Activated T-cell treated with anti-CD3 and anti-CD28 coated beads for 48 hours (primary cell): ENCODE measurements at regions not wholly inside any gene's neighbourhood (a gene's known extent, or its start where the extent isn't known, plus 50 kb on each side); places are given as distances from the start of the nearest gene placed in this dataset.
"Not testable (repeated sequence)": the region's sequence is repeated elsewhere in the genome, so short reads cannot be mapped to it uniquely, and the experiment has no call there.

Experiments used
- DNase-seq: peaks from one replicate; pipeline ENCODE4 v3.0.0-alpha.2; 2020; ENCODE audit warnings: low read depth

DNA sequence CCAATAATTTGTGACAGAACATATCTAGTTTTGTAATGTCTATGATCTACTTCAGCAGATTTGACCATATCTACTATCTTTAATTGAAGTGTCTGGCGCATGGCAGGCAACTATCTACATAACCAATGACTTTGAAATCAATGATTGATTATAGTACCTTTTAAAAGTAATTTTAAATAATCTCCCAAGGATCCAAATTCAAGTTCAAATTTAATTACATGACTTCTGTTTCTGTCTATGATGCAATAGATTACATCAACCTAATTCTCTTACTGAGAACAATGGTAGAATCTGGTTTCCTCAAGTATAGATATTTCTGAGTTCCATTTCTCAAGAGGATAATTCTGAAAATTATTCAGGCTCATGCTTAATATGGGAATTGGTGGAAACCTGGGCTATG is 177.4 kb upstream of the IL15 start:
- no peak for DNase-seq

DNA sequence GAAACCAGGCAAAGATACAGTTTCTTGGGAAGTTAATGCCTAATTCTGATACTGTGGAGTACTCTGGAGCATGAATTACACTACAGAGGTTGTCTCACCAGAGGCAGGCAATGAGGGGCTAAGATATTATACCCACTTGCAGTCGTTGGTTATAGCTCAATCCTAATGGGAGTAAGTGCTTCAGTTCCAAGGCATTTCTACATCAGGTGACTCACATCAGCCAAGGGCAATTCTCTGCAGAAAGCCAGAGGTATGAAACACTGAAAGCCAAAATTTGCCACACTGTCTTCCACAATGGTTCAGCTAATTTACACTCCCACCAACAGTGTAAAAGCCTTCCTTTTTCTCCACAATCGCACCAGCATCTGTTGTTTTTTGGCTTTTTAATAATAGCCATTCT is 174.0 kb upstream of the IL15 start:
- no peak for DNase-seq

DNA sequence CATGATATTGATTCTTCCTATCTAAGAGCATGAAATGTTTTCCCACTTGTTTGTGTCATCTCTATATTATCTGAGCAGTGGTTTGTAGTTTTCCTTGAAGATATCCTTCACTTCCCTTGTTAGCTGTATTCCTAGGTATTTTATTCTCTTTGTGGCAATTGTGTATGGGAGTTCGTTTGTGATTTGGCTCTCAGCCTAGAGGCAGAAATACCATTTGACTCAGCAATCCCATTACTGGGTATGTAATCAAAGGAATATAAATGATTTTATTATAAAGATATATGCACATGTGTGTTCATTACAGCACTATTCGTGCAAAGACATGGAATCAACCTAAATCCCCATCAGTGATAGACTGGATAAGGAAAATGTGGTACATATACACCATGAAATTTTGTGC is 172.7 kb upstream of the IL15 start:
- no peak for DNase-seq

DNA sequence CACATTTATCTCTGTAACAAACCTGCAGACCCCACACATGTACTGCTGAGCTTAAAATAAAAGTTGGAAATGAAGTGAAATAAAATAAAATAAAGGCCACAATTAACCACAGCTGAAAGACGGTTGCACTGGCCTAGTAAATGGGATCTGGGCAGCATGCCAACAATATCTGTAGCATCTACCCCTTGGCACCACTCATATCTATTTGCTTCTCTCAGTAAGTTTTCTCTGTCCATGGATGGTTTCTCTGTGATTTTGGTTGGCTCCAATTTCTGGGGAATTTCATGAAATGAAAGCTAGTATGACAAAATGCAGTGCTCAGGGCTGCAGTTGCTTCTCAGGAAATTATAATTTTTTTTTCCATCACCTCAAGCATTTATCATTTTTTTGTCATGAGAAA is 172.0 kb upstream of the IL15 start:
- DNase-seq: no peak

DNA sequence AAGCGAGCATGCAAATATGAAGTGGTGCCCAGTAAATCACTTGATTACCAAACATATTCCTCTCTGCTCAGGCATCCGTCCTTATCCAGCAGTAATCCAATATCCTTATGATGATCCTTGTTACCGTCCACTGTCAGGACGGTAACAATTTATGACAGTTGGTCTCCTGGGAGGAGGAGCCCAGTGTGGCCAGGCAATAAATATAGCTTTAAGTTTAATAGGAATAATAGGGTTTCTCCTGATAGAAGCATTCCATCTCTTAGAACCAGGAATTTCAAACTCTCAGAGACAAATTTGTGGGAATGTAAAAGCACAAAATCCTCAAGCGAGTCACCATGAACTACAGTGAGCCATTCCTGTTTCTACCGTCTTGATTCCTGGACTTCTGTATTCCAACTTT is 171.2 kb upstream of the IL15 start:
- DNase-seq: no peak

DNA sequence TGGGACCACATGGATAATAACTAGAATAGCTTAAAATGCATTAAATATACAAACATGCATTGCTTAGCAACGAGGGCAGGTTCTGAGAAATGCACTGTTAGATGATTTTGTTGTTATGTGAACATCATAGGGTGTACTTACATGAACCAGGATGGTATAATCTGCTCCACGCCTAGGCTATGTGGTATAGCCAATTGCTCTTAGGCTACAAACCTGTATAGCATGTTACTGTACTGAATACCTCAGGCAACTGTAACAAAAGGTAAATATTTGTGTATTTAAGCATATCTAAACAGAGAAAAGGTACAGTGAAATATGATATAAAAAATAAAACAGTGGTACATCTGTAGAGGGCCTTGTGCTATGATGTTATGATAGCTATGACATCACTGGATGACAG is 169.2 kb upstream of the IL15 start:
- no peak for DNase-seq

DNA sequence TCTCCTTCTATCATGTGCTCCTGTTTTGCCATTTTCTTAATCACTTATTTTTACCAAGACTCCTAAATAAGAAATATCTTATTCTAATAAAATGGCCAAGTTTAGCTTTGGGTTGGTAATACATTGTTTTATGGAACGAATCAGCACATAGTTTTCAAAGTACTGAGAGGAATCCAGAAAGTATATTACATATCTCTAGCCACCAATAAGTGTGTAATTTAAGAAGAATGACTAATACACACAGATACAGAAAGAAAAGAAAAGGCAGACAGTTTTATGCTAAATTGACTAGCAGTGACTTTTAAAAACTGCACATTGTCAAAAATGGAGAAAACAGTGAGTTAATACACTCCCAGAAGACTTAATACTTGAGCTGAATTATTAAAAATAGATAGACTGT is 167.0 kb upstream of the IL15 start:
- no peak for DNase-seq

DNA sequence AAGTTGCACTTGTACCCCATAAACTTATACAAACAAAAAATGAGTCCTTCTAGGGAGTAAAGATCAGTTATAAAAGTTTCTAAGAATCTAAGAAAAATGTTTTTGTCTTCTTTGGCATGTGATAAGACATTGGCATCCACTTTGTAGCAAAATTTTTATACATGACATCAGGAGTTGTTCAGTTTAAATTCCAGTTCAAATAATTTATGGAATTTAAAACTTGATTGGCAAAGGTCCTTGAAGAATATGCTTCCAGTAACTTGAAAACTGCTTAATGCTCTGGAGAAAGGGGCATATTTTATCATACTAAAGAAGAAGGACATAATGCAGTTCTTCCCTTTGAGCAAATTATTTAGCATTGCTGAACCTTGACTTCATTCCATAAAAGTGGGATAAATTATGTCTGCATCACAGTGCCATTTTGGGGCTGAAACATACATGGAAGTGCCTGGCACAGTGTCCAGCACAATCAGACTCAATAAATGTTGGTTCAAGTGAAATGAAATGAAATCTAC is 163.3 kb upstream of the IL15 start:
- no peak for DNase-seq

DNA sequence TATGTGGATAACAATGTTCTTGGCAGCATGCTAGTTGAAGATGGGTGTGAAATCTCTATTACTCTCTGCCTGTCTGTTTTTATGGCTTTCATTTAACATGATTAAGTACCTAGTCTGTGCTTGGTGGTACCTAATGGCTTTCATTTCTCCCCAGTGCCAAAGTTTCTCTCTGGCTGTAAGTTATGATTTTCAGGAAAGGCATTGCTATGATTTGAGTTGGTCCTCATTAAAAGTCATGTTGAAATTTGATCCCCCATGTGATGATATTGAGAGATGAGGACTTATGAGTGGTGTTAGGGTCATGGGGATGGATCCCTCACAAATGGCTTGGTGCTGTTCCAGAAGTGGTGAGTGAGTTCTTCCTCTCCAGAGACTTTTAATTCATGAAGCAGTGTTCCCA is 162.4 kb upstream of the IL15 start:
- no peak for DNase-seq

DNA sequence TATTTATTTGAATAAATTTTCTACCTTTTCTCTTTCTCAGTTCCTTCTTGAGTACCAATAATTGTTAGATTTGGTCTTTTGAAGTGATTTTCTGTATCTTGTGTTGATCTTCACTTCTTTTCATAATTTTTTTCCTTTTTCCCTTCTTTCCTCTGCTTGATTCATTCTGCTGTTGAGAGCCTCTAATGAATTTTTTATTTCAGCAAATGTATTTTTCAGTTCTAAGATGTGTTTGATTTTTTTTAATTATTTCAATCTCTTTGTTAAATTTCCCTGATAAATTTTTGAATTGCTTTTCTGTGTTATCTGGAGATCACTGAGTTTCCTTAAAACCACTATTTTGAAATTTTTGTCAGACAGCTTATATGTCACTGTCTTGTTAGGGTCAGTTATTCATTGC is 155.4 kb upstream of the IL15 start:
- DNase-seq: no peak

DNA sequence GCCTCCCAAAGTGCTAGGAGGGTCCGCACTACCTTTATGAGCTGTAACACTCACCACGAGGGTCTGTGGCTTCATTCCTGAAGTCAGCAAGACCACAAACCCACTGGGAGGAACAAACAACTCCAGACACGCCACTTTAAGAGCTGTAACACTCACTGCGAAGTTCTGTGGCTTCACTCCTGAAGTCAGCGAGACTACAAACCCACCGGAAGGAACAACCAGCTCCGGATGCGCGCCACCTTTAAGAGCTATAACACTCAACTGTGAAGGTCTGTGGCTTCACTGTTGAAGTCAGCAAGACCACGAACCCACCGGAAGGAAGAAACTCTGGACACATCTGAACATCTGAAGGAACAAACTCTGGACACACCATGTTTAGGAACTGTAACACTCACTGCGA is 152.1 kb upstream of the IL15 start:
- DNase-seq: not testable (repeated sequence)

DNA sequence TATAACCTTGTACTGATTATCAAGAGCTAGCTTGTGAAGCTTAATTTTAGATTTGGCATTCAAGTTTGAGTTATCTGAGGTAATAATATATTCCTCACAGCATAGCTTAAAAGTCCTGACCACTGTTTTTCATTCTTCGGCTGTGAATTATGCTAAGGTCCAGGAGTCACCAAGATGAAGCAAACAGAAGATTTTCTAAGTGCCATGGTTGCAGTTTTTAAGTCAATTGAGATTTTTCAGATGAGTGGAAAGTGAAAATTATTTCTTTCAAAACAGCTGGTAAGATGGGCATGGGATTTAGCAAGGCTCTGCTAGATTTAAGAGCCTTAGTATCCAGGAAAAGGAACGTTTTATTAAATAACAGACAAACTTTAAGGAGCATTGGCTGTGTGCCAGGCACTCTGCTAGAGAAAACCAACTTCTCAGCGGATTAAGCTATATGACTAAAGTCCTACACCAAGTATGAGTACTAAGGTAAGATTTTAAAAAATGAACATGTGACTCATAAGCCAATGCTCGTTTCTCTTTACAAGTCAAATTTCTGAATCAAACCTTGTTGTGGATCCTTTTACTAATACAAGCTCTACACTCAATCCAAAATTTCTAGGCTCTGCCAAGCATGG is 149.9 kb upstream of the IL15 start:
- DNase-seq: no peak

DNA sequence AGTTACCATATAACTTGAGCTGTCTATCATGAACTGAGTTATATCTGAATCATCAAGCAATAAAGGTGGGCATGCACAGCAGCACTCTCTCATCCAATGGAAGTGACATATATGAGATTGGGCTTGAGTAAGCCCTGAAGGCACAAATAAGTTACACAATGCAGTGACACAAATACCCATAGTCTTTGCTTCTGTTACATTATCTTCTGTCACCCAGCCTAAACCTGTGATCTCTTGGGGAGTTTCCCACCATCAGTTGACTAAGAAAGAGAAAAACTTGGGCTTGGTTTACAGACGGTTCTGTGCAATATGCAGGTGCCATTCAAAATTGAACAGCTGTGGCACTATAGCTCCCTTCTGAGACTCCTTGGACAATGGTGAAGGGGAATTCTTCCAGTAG is 138.8 kb upstream of the IL15 start:
- no peak for DNase-seq

DNA sequence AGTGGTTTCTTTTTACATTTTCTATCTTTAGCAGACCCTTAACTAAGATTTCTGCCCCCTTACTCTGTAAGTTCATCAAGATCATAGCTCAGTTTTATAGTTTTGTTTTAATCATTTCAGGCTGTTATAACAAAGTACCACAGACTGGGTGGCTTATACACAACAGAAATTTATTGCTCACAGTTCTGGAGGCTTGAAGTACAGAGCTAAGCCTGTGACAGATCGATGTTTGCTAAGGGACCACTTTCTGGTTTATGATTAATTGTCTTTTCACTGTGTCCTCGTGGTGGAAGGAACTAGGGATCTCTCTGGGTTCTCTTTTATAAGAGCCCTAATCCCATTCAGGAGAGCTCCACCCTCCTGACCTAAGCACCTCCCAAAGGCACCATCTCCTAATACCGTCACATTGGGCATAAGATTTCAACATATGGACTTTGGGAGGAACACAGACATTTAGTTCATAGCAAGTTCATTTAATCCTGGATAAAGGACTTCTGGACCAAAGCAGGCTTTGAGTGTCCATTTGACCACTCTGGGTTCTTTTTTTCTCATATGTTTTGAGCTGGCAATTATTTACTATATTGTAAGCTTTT is 137.0 kb upstream of the IL15 start:
- DNase-seq: no peak

DNA sequence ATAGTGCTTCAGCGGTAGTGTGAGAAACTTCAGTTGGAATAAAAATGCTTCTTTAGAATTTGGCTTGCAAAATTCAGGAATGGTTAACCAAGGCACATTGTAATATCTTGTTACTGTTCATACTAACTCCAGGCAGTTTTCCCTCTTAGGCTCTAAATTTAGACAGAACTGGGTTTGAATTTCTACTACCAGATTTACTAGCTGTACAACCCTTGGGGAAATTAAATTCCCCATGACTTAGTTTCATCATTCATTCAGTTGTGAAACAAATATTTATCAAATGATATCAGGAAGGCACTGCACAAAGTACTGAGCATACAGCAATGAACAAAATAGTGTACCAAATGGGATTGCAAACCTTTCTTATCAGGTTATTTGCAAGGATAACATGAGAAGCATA is 135.0 kb upstream of the IL15 start:
- DNase-seq: no peak

DNA sequence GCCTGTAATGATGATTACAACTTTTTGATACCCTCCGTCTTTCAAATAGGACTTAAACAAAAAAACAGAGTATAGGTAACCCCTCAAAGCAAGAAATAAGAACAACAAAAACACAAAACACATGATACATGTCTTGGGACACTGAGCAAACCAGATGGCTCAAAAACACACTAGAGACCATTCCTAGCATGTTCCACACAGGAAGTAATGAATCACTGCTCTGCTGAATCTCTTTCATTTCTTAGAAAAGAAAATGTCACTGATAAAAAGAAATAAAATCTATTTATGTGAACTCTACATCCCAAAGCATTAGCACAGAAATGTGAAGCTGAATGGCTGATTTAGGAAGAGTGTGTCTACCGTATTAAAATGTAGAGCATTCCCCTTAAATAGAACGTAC is 134.5 kb upstream of the IL15 start:
- DNase-seq: no peak

DNA sequence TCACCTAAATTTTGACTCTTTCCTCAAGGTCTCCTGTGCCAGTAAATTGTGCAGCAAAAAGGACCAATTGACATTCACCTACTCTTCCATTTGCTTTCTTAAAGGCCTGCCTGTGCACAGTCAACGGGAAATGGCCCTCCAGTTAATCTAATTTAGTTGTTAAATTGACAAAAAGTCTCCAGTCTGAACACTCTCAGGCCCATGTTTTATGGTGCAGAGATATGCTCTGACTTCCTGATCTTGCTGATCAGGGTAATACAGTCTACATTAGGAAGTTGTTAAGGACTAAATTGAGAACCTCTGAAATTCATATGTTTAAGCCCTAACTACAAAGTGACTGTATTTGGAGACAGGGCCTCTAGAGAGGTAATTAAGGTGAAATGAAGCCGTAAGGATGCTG is 133.6 kb upstream of the IL15 start:
- DNase-seq: no peak

DNA sequence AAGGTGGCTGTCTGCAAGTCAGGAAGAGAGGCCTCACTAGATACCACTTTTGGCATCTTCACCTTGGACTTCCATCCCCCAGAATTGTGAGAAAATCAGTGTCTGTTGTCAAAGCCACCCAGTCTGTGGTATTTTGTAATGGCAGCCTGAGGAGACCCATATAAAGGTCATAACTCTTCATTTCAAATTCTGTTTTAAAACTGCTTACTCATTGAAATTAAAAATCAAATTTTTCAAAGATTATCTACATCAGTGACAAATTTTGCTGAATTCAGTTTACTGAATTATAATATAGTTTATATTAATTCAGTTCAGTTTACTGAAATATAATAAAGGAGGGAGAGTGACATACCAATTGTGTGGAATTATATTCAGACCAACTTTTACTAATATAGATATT is 133.1 kb upstream of the IL15 start:
- DNase-seq: no peak

DNA sequence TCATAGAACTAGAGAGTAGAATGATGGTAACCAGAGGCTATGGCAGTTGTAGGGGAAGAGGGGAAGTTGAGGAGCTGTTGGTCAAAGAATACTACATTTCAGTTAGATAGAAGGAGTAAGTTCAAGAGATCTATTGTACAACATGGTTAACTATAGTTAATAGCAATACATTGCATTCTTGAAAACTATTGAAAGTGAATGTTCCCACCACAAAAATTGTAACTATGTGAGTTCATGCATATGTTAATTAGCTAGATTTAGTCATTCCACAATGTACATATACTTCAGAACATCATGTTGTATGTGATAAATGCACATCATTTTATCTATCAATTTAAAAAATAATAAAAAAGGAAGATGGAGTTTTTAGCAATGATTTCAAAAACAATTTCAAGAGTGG is 125.3 kb upstream of the IL15 start:
- no peak for DNase-seq

DNA sequence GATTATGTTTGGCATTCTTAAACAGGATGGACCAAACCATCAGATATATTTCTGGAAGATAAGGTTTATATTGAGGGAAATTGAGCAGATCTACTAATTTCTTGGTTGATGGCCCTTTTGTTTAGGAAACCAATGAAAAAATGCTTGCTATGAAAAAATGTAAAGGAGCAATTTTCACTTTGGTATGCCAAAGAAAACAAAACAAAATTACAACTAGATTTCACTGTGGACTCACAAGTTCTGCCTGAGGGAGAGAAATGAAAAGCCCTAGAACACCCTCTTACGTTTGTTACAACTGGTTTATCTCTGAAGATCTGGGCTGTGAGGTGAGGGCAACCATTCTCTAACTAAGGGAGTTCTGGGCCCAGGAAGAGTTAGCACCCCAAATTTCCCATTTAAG is 122.5 kb upstream of the IL15 start:
- no peak for DNase-seq

DNA sequence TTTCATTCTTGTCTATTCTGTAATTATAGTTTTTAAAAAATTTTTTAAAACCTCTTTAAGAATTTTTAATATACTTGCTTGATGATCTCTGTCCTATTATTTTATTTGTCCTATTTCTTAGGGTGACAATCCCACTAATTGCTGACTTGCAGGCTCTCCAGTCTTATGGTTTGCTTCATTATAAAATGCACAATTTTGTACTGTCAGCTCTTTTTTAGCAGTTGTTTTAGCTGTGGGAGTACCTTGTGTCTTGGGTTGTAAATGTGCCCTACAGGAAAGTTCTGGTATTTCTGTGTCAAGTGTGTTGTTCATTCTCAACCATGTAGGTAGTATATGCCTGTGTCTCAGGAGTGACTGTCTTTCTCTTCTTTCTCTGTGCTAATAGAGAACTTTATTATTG is 118.2 kb upstream of the IL15 start:
- DNase-seq: no peak

DNA sequence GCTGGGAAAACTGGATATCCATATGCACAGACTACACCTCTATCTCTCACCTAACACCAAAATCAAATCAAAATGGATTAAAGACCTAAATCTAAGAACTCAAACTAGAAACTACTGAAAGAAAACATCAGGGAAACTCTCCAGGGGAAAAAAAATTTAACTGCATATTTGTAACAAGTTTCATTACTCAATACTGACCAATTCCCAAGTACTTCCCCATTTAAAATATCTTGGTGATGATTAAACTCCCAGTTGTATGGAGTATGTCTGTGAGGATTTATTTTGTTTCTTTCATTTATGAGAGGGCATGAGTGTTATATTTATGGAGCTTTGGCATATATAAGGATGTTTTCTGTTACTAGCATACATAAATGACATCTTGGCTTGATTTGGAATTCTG is 112.3 kb upstream of the IL15 start:
- DNase-seq: no peak

DNA sequence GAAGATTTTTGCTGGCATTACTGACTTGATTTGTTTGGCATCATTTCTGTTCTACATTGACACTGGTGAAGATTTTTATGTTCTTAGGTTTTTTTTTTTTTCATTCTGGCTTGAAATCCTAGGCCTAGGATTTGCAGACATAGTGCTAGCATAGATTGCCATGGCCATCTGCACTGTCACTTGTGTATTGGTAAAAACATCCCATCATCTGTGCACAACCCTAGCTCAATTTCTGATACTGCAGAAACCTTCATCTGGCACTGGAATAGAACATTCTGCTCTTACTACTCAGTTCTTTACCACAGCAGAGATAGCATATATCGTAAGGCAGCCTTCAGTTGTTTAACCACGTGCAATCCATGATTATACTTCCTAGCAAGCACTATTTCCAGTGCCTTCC is 111.5 kb upstream of the IL15 start:
- no peak for DNase-seq

DNA sequence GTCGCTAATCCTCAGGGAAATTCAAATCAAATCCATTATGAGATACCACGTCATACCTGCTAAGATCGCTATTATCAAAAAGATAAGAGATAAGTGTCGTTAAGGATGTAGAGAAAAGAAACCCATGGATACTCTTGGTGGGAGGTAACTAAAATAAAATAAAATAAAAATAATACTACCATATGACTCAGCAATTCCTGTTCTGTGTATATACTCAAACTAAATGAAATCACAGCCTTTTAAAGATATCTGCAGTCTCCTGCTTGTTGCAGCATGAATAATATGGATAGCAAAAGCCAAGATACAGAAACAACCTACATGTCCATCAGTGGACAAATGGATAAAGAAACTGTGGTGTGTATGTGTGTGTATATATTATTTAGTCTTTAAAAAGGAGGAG is 105.8 kb upstream of the IL15 start:
- no peak for DNase-seq
